G401.6 (cell line): ENCODE measurements at regions not wholly inside any gene's neighbourhood (a gene's known extent, or its start where the extent isn't known, plus 50 kb on each side); places are given as distances from the start of the nearest gene placed in this dataset.
A peak's percentile ranks its signal among the peaks of the same experiment; 100 is the strongest.
"Not testable (repeated sequence)": the region's sequence is repeated elsewhere in the genome, so short reads cannot be mapped to it uniquely, and the experiment has no call there.

Experiments
- FAIRE-seq: peaks from 2 replicates; lab custom pipeline; 2012; peaks lifted over from hg19 to GRCh38; lab: Jason Lieb, UNC

- FAIRE-seq: peak; percentile 98
Measured at GRCh38 chr6:28802417-28803336, 121.1 kb downstream of the TRIM27 start.

GRCh38 chr6:28803337-28803709 is 120.5 kb downstream of the TRIM27 start:
- FAIRE-seq: no peak

GRCh38 chr6:28807682-28808280 is 116.0 kb downstream of the TRIM27 start:
- FAIRE-seq: peak; percentile 53

- no peak for FAIRE-seq
Measured at GRCh38 chr6:28808383-28808782, 115.4 kb downstream of the TRIM27 start.

- FAIRE-seq: no peak
Measured at GRCh38 chr6:28809947-28810658, 113.7 kb downstream of the TRIM27 start.

- FAIRE-seq: no peak
Measured at GRCh38 chr6:28810659-28811053, 113.1 kb downstream of the TRIM27 start.

- no peak for FAIRE-seq
Measured at GRCh38 chr6:28811873-28812272, 111.9 kb downstream of the TRIM27 start.

- no peak for FAIRE-seq
Measured at GRCh38 chr6:28812778-28813569, 110.8 kb downstream of the TRIM27 start.

GRCh38 chr6:28814032-28814976 is 109.5 kb downstream of the TRIM27 start:
- FAIRE-seq: no peak

- FAIRE-seq: no peak
Measured at GRCh38 chr6:28816339-28816908, 107.4 kb downstream of the TRIM27 start.

GRCh38 chr6:28816909-28817807 is 106.6 kb downstream of the TRIM27 start:
- FAIRE-seq: peak; percentile 95

GRCh38 chr6:28817808-28818145 is 106.0 kb downstream of the TRIM27 start:
- FAIRE-seq: no peak

GRCh38 chr6:28824793-28825731 is 98.7 kb downstream of the TRIM27 start:
- no peak for FAIRE-seq

GRCh38 chr6:28825732-28826293 is 98.0 kb downstream of the TRIM27 start:
- no peak for FAIRE-seq

GRCh38 chr6:28831683-28832082 is 92.1 kb downstream of the TRIM27 start:
- FAIRE-seq: not testable (repeated sequence)

- peak; percentile 79 for FAIRE-seq
Measured at GRCh38 chr6:28836703-28837102, 87.1 kb downstream of the TRIM27 start.

GRCh38 chr6:28838289-28838633 is 85.5 kb downstream of the TRIM27 start:
- peak; percentile 67 for FAIRE-seq
